ENCODE measurements at regions not wholly inside any gene's neighbourhood (a gene's known extent, or its start where the extent isn't known, plus 50 kb on each side); places are given as distances from the start of the nearest gene placed in this dataset.

GRCh38 chr6:62371453-62372210 lies 85.6 kb upstream of the KHDRBS2 start (continued):
- no peak for TF ChIP-seq ZMIZ1 (IDR thresholded peaks at IDR 0.05; ENCODE audit: low read depth in 2 of 2, low read length in 2 of 2)

GRCh38 chr6:62367601-62368000 lies 81.6 kb upstream of the KHDRBS2 start:
- no TSS peak for BruUV-seq (replicated peaks)
- ChIA-PET POLR2A (no interaction called here), CTCF (ENCODE audit: low intra/inter-chr PET ratio) (no interaction called here)
- no peaks in the 10 kb centered on the region for H3K27me3 ChIP-seq (ENCODE audit: control insufficient read depth in 2 of 2, insufficient read depth in 2 of 2, low read length in 2 of 2)
- intact Hi-C loops (cut with micrococcal nuclease): no loop called here
- TF ChIP-seq BRCA1 (IDR thresholded peaks at IDR 0.05) (no peak), BRCA1 (CRISPR knock-in tag; IDR thresholded peaks at IDR 0.05) (no peak), NFE2L1 (tag; IDR thresholded peaks at IDR 0.05; ENCODE audit: borderline replicate concordance, low read depth) (no peak), RBFOX2 (IDR thresholded peaks at IDR 0.05; ENCODE audit: low read depth, low read length) (no peak), TBP (optimal IDR thresholded peaks at IDR 0.05; ENCODE audit: low read depth, low read length) (no peak)
- FAIRE-seq (no peak), DNase-seq (ENCODE audit: extremely low read depth in 1 of 4, low spot score in 3 of 4) (no peak), ATAC-seq (no peak)
- no peak overlapping the region for H3K9ac ChIP-seq (ENCODE audit: insufficient read depth in 1 of 2, low read depth in 2 of 2, low read length in 2 of 2)
- no peaks in the 10 kb centered on the region for H3K9me1 ChIP-seq (ENCODE audit: control insufficient read depth, insufficient read depth, low read length)
- no peak overlapping the region for H2AFZ ChIP-seq (ENCODE audit: low read depth, low read length)
- WGBS (ENCODE audit: insufficient coverage, low coverage, missing lambda C conversion rate): 1% methylated on average over 5 of the region's 5 CpGs
- no peaks in the 10 kb centered on the region for H3K79me2 ChIP-seq (ENCODE audit: control insufficient read depth, insufficient read depth, low read length)
- no peaks in the 10 kb centered on the region for H3K9me3 ChIP-seq (replicated peaks; ENCODE audit: control insufficient read depth, insufficient read depth, low read depth, low read length)
- H3K4me3 ChIP-seq: no peak overlapping the region
- in situ Hi-C loops (cut with MboI): no loop called here
- no peak overlapping the region for H3K4me2 ChIP-seq (ENCODE audit: insufficient read depth, low read length)
- no peak overlapping the region for H3K27ac ChIP-seq (ENCODE audit: extremely low read depth, low read depth, low read length)
- no peaks in the 10 kb centered on the region for H4K20me1 ChIP-seq (replicated peaks; ENCODE audit: control insufficient read depth, insufficient read depth, low read length)
- H3K4me1 ChIP-seq (replicated peaks in 1 of 2; ENCODE audit: control insufficient read depth in 2 of 2, insufficient read depth in 2 of 2, low read length in 2 of 2): no peaks in the 10 kb centered on the region
- H3K36me3 ChIP-seq (ENCODE audit: control insufficient read depth, insufficient read depth, low read length): no peaks in the 10 kb centered on the region

All from K562 (cell line).